ENCODE measurements at regions not wholly inside any gene's neighbourhood (a gene's known extent, or its start where the extent isn't known, plus 50 kb on each side); places are given as distances from the start of the nearest gene placed in this dataset.

DNA sequence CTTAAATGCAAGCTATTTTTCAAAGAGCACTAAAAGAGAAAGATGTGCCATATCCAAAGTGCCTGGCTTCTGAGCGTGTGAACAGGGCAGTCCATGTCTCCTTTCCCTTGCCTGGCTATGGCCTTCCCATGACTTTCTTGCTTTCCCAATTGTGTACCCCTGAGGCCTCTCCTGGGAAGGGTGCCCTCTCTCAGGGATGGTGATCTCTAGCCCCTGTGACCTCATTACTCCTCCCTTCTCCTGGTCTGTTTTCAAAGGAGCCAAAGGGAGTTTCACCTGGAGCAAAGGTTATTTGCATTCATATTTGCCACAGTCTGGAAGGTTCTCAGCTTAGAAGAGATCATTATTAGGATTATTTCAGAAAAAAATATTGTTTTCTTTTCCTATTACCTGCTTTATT, 429.4 kb upstream of the TMTC1 start:
- TF ChIP-seq TRIM28 (IDR thresholded peaks at IDR 0.05; ENCODE audit: borderline replicate concordance, low read length) (no peak), ZNF830 (tag by site-specific recombination; IDR thresholded peaks at IDR 0.05; ENCODE audit: low read depth) (no peak)
- TF ChIP-seq, protein P1, sequence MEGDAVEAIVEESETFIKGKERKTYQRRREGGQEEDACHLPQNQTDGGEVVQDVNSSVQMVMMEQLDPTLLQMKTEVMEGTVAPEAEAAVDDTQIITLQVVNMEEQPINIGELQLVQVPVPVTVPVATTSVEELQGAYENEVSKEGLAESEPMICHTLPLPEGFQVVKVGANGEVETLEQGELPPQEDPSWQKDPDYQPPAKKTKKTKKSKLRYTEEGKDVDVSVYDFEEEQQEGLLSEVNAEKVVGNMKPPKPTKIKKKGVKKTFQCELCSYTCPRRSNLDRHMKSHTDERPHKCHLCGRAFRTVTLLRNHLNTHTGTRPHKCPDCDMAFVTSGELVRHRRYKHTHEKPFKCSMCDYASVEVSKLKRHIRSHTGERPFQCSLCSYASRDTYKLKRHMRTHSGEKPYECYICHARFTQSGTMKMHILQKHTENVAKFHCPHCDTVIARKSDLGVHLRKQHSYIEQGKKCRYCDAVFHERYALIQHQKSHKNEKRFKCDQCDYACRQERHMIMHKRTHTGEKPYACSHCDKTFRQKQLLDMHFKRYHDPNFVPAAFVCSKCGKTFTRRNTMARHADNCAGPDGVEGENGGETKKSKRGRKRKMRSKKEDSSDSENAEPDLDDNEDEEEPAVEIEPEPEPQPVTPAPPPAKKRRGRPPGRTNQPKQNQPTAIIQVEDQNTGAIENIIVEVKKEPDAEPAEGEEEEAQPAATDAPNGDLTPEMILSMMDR (tag by site-specific recombination; IDR thresholded peaks at IDR 0.05): no peak

Measured in HEK293 (cell line).